PC-3 (cell line): ENCODE measurements at regions not wholly inside any gene's neighbourhood (a gene's known extent, or its start where the extent isn't known, plus 50 kb on each side); places are given as distances from the start of the nearest gene placed in this dataset.

Experiments used
- ATAC-seq: fragments of 200-7000 bp; cut with Tn5 transposase; 2 replicates; pipeline ENCODE4 v1.9.1; 2020; ENCODE audit warnings: mild to moderate bottlenecking, moderate library complexity
- BruUV-seq: library from RNA; stranded (reverse); fragments of 400-500 nt; replicated peaks from 2 replicates; lab custom pipeline; 2021; lab: Mats Ljungman, UMichigan
- CTCF ChIA-PET: fragments of 300-600 bp; sonication (Branson Sonifier 250); formaldehyde crosslinking; loops from one replicate; lab custom pipeline; 2022; ENCODE audit warnings: antibody characterized with exemption; lab: Charles Lee
- POLR2A ChIA-PET: fragments of 300-600 bp; sonication (Branson Sonifier 250); formaldehyde crosslinking; loops from one replicate; lab custom pipeline; 2022; ENCODE audit warnings: antibody characterized with exemption; ENCODE audit not compliant: unreplicated experiment; lab: Charles Lee
- DNase-seq: peaks from one replicate; pipeline ENCODE4 v3.0.0-alpha.2; 2015
- H2AFZ ChIP-seq: fragments of 300-600 bp; sonication (generic); 2 replicates; pipeline ENCODE4 v1.6.0; 2016; ENCODE audit warnings: antibody characterized with exemption, low read length
- H3F3A ChIP-seq: fragments of 300-600 bp; sonication (generic); one replicate; pipeline ENCODE4 v1.6.0; 2017; ENCODE audit warnings: antibody characterized with exemption, low read length, control low read depth, mild to moderate bottlenecking; ENCODE audit not compliant: unreplicated experiment
- H3K27ac ChIP-seq: fragments of 300-600 bp; sonication (generic); 2 replicates; pipeline ENCODE4 v1.5.1; 2016; ENCODE audit warnings: mild to moderate bottlenecking, low read length
- H3K27me3 ChIP-seq: fragments of 300-600 bp; sonication (generic); 2 replicates; pipeline ENCODE4 v1.6.1; 2016; ENCODE audit warnings: low read length, mixed read lengths
- H3K36me3 ChIP-seq: fragments of 300-600 bp; sonication (generic); 2 replicates; pipeline ENCODE4 v1.6.1; 2016; ENCODE audit warnings: low read depth, mixed run types, low read length, mixed read lengths
- H3K4me1 ChIP-seq: fragments of 300-600 bp; sonication (generic); 2 replicates; pipeline ENCODE4 v1.5.1; 2016; ENCODE audit warnings: low read length; ENCODE audit not compliant: insufficient read depth
- H3K4me2 ChIP-seq: fragments of 300-600 bp; sonication (generic); 2 replicates; pipeline ENCODE4 v1.6.0; 2016; ENCODE audit warnings: low read length
- H3K4me3 ChIP-seq: fragments of 300-600 bp; sonication (generic); 2 replicates; pipeline ENCODE4 v1.5.1; 2016; ENCODE audit warnings: mild to moderate bottlenecking, low read length, mixed read lengths
- H3K79me2 ChIP-seq: fragments of 300-600 bp; sonication (generic); 2 replicates; pipeline ENCODE4 v1.6.1; 2017; ENCODE audit warnings: low read length, mixed read lengths
- H3K9ac ChIP-seq: fragments of 300-600 bp; sonication (generic); 2 replicates; pipeline ENCODE4 v1.6.0; 2016; ENCODE audit warnings: mild to moderate bottlenecking, low read length
- H3K9me2 ChIP-seq: fragments of 300-600 bp; sonication (generic); replicated peaks from 2 replicates; pipeline ENCODE4 v1.6.1; 2016; ENCODE audit warnings: mixed run types, low read length, mixed read lengths
- H3K9me3 ChIP-seq: fragments of 300-600 bp; sonication (generic); 2 replicates; pipeline ENCODE4 v1.6.1; 2016; ENCODE audit warnings: low read length, mixed read lengths
- H4K20me1 ChIP-seq: fragments of 300-600 bp; sonication (generic); 2 replicates; pipeline ENCODE4 v1.6.1; 2016; ENCODE audit warnings: low read length, mixed read lengths
- CTCF ChIP-seq: fragments of 300-600 bp; sonication (generic); conservative IDR thresholded peaks from 2 replicates; pipeline ENCODE4 v1.5.1; 2017; ENCODE audit warnings: antibody characterized with exemption, low read depth, mild to moderate bottlenecking, low read length
- EZH2 ChIP-seq: fragments of 300-600 bp; sonication (generic); IDR thresholded peaks from one replicate; pipeline ENCODE4 v1.6.1; 2017; ENCODE audit warnings: antibody characterized with exemption, mild to moderate bottlenecking, low read length; ENCODE audit not compliant: unreplicated experiment
- EZH2phosphoT487 ChIP-seq: fragments of 300-600 bp; sonication (generic); IDR thresholded peaks from 2 replicates; pipeline ENCODE4 v1.6.1; 2018; ENCODE audit warnings: mild to moderate bottlenecking, antibody characterized with exemption, low read length, borderline replicate concordance
- intact Hi-C: fragments of 100-400 bp; cut with micrococcal nuclease; formaldehyde crosslinking; loops from 2 replicates; pipeline ENCODE4 v1.9.0; 2023

GRCh38 chr2:4246364-4247131, 543.2 kb downstream of the DCDC2C start:
- ChIA-PET CTCF (no interaction called here), POLR2A (no interaction called here)
- Histone ChIP-seq H3K27ac (no peak overlapping the region), H3K4me1 (no peaks in the 10 kb centered on the region), H3K4me3 (no peak overlapping the region), H3F3A (no peaks in the 10 kb centered on the region), H3K79me2 (no peaks in the 10 kb centered on the region), H3K9me3 (0 out of 2 replicates have a peak, but pooled peaks cover 5% of the 10 kb centered on the region), H3K9ac (no peak overlapping the region), H2AFZ (no peak overlapping the region), H3K36me3 (no peaks in the 10 kb centered on the region), H3K9me2 (no peaks in the 10 kb centered on the region), H4K20me1 (no peaks in the 10 kb centered on the region), H3K27me3 (no peaks in the 10 kb centered on the region), H3K4me2 (no peak overlapping the region)
- DNase-seq, result no peak
- TF ChIP-seq EZH2 (no peak), CTCF (no peak), EZH2phosphoT487 (no peak)
- intact Hi-C loops, result no loop called here
- BruUV-seq, result no TSS peak
- ATAC-seq, result no peak

- intact Hi-C loops, result no loop called here
- Histone ChIP-seq H3K27me3 (no peaks in the 10 kb centered on the region), H4K20me1 (no peaks in the 10 kb centered on the region), H3K9me2 (no peaks in the 10 kb centered on the region), H2AFZ (no peak overlapping the region), H3K4me1 (no peaks in the 10 kb centered on the region), H3K79me2 (no peaks in the 10 kb centered on the region), H3K27ac (no peak overlapping the region), H3K4me2 (no peak overlapping the region), H3K9ac (no peak overlapping the region), H3K4me3 (no peak overlapping the region), H3K9me3 (0 out of 2 replicates have a peak, but pooled peaks cover 1% of the 10 kb centered on the region), H3F3A (no peaks in the 10 kb centered on the region), H3K36me3 (no peaks in the 10 kb centered on the region)
- ATAC-seq (no peak), DNase-seq (no peak)
- POLR2A ChIA-PET, result no interaction called here
- TF ChIP-seq EZH2 (no peak), CTCF (no peak), EZH2phosphoT487 (no peak)
- CTCF ChIA-PET, result no interaction called here
- no TSS peak for BruUV-seq
These were observed 544.4 kb downstream of the DCDC2C start for GRCh38 chr2:4247791-4248190.

GRCh38 chr2:4255491-4255890, 552.1 kb downstream of the DCDC2C start:
- H3K27ac ChIP-seq, result no peak overlapping the region
- no peak overlapping the region for H2AFZ ChIP-seq
- no peak for TF ChIP-seq EZH2phosphoT487
- TF ChIP-seq CTCF, result no peak
- intact Hi-C loops, result no loop called here
- DNase-seq (no peak), ATAC-seq (no peak)
- H3K9me2 ChIP-seq, result no peaks in the 10 kb centered on the region
- no peak overlapping the region for H3K9ac ChIP-seq
- ChIA-PET POLR2A (no interaction called here), CTCF (no interaction called here)
- H3K4me1 ChIP-seq, result no peaks in the 10 kb centered on the region
- no peaks in the 10 kb centered on the region for H3K9me3 ChIP-seq
- H3K4me2 ChIP-seq, result no peak overlapping the region
- no peaks in the 10 kb centered on the region for H3F3A ChIP-seq
- no peaks in the 10 kb centered on the region for H3K79me2 ChIP-seq
- no peaks in the 10 kb centered on the region for H3K36me3 ChIP-seq
- H3K27me3 ChIP-seq, result no peaks in the 10 kb centered on the region
- H4K20me1 ChIP-seq, result no peaks in the 10 kb centered on the region
- no TSS peak for BruUV-seq
- H3K4me3 ChIP-seq, result no peak overlapping the region
